H1 (cell line): ENCODE measurements at regions not wholly inside any gene's neighbourhood (a gene's known extent, or its start where the extent isn't known, plus 50 kb on each side); places are given as distances from the start of the nearest gene placed in this dataset.

Experiments
- CTCF ChIA-PET: fragments of 300-600 bp; sonication (Branson Sonifier 250); formaldehyde crosslinking; loops from one replicate; lab custom pipeline; 2021; ENCODE audit not compliant: partially characterized antibody; lab: Charles Lee
- POLR2A ChIA-PET: fragments of 300-600 bp; sonication (Branson Sonifier 250); formaldehyde crosslinking; loops from one replicate; lab custom pipeline; 2021; ENCODE audit warnings: inconsistent platforms; ENCODE audit not compliant: partially characterized antibody; lab: Charles Lee
- DNase-seq, 2 experiments: peaks; one replicate each; pipeline versions ENCODE4 v3.0.0 to v3.0.0-alpha.2; 2010 to 2022; ENCODE audit warnings: low spot score in 2 of 2, low read depth in 1 of 2, mixed read lengths in 1 of 2
- FAIRE-seq: peaks from 2 replicates; lab custom pipeline; 2011; peaks lifted over from hg19 to GRCh38; lab: Jason Lieb, UNC
- H2AFZ ChIP-seq: 2 replicates; pipeline ENCODE4 v1.8.1; 2012; ENCODE audit warnings: low read length, inconsistent platforms
- H2AK5ac ChIP-seq: 2 replicates; pipeline ENCODE4 v1.6.1; 2013; ENCODE audit warnings: low read depth, low read length
- H2BK120ac ChIP-seq: replicated peaks from 2 replicates; pipeline ENCODE3; 2013; ENCODE audit warnings: low read depth, low read length, inconsistent platforms
- H2BK12ac ChIP-seq: 2 replicates; pipeline ENCODE4 v1.6.1; 2013; ENCODE audit warnings: low read depth, low read length
- H2BK15ac ChIP-seq: 2 replicates; pipeline ENCODE4 v1.6.1; 2013; ENCODE audit warnings: low read length
- H2BK20ac ChIP-seq: 2 replicates; pipeline ENCODE4 v1.6.1; 2013; ENCODE audit warnings: low read length
- H2BK5ac ChIP-seq: 2 replicates; pipeline ENCODE4 v1.6.1; 2013; ENCODE audit warnings: low read depth, low read length
- H3K14ac ChIP-seq: 2 replicates; pipeline ENCODE4 v1.6.1; 2013; ENCODE audit warnings: inconsistent platforms; ENCODE audit not compliant: insufficient read length
- H3K18ac ChIP-seq: 2 replicates; pipeline ENCODE4 v1.6.1; 2013; ENCODE audit warnings: low read length; ENCODE audit errors: extremely low read depth
- H3K23ac ChIP-seq: 2 replicates; pipeline ENCODE4 v1.6.1; 2013; ENCODE audit warnings: inconsistent platforms; ENCODE audit not compliant: insufficient read length
- H3K23me2 ChIP-seq: 2 replicates; pipeline ENCODE4 v1.6.1; 2013; ENCODE audit warnings: low read depth, low read length
- H3K27ac ChIP-seq: 2 replicates; pipeline ENCODE4 v1.6.1; 2011; ENCODE audit warnings: low read depth, low read length, inconsistent platforms
- H3K27me3 ChIP-seq, 4 experiments: replicated peaks in 1 of 4; 1 replicate in 1 of 4; 2 replicates in 3 of 4; pipeline versions ENCODE4 v1.6.1 to v1.8.1; 2011 to 2013; ENCODE audit warnings: low read length in 3 of 4, mild to moderate bottlenecking in 3 of 4, inconsistent platforms in 2 of 4, mixed read lengths in 2 of 4, moderate library complexity in 1 of 4; ENCODE audit not compliant: control insufficient read depth in 3 of 4, insufficient read depth in 3 of 4; ENCODE audit errors: extremely low read depth in 1 of 4
- H3K36me3 ChIP-seq, 4 experiments: 2 replicates each; pipeline versions ENCODE4 v1.6.1 to v1.8.1; 2011 to 2013; ENCODE audit warnings: mild to moderate bottlenecking in 4 of 4, low read length in 3 of 4, moderate library complexity in 2 of 4, control low read depth in 1 of 4, inconsistent platforms in 1 of 4; ENCODE audit not compliant: insufficient read depth in 4 of 4, control insufficient read depth in 2 of 4
- H3K4ac ChIP-seq: replicated peaks from 2 replicates; pipeline ENCODE3; 2013; ENCODE audit warnings: low read length, low read depth, mixed read lengths, inconsistent platforms; ENCODE audit not compliant: insufficient read length
- H3K4me1 ChIP-seq, 4 experiments: replicated peaks in 1 of 4; 1 replicate in 1 of 4; 2 replicates in 3 of 4; pipeline versions ENCODE4 v1.6.1 to v1.8.1; 2011 to 2013; ENCODE audit warnings: low read length in 3 of 4, inconsistent platforms in 2 of 4, mixed read lengths in 1 of 4; ENCODE audit not compliant: insufficient read depth in 4 of 4, control insufficient read depth in 3 of 4
- H3K4me2 ChIP-seq, 2 experiments: 2 replicates each; pipeline versions ENCODE4 v1.6.1 to v1.8.1; 2011 to 2013; ENCODE audit warnings: low read depth in 2 of 2, low read length in 2 of 2, control low read depth in 1 of 2, inconsistent platforms in 1 of 2, mild to moderate bottlenecking in 1 of 2; ENCODE audit not compliant: insufficient read depth in 1 of 2
- H3K4me3 ChIP-seq, 4 experiments: fragments of 200-600, 300-600 bp in 1 of 4; sonication (generic), shearing (Covaris generic), sonication (Bioruptor Twin) in 1 of 4; 2 replicates each; pipeline versions ENCODE4 v1.5.1 to v1.8.1; 2011 to 2016; ENCODE audit warnings: low read length in 4 of 4, low read depth in 3 of 4, control low read depth in 2 of 4, inconsistent platforms in 2 of 4, mild to moderate bottlenecking in 2 of 4, mixed read lengths in 1 of 4, moderate library complexity in 1 of 4; ENCODE audit not compliant: insufficient read depth in 2 of 4; ENCODE audit errors: extremely low read depth in 1 of 4
- H3K56ac ChIP-seq: replicated peaks from 2 replicates; pipeline ENCODE3; 2013; ENCODE audit warnings: low read depth, mild to moderate bottlenecking, mixed read lengths, low read length, inconsistent platforms; ENCODE audit not compliant: insufficient read length
- H3K79me1 ChIP-seq: 2 replicates; pipeline ENCODE4 v1.6.1; 2013; ENCODE audit warnings: low read depth, low read length, control low read depth
- H3K79me2 ChIP-seq, 2 experiments: 2 replicates each; pipeline versions ENCODE4 v1.6.1 to v1.8.1; 2012 to 2013; ENCODE audit warnings: low read length in 2 of 2, mild to moderate bottlenecking in 2 of 2, inconsistent platforms in 1 of 2; ENCODE audit not compliant: insufficient read depth in 2 of 2, control insufficient read depth in 1 of 2
- H3K9ac ChIP-seq, 4 experiments: replicated peaks in 1 of 4; 1 replicate in 1 of 4; 2 replicates in 3 of 4; pipeline versions ENCODE4 v1.6.1 to v1.8.1; 2011 to 2013; ENCODE audit warnings: low read depth in 3 of 4, low read length in 3 of 4, control low read depth in 2 of 4, mild to moderate bottlenecking in 2 of 4, moderate library complexity in 2 of 4, inconsistent platforms in 1 of 4; ENCODE audit errors: extremely low read depth in 1 of 4
- H3K9me3 ChIP-seq, 2 experiments: 2 replicates each; pipeline versions ENCODE4 v1.6.1 to v1.8.1; 2012 to 2013; ENCODE audit warnings: mild to moderate bottlenecking in 2 of 2, moderate library complexity in 2 of 2, control low read depth in 1 of 2, inconsistent platforms in 1 of 2, low read depth in 1 of 2, low read length in 1 of 2, mixed read lengths in 1 of 2; ENCODE audit not compliant: insufficient read depth in 2 of 2
- H4K20me1 ChIP-seq, 2 experiments: replicated peaks in 1 of 2; 2 replicates each; pipeline versions ENCODE3 to v1.8.1; 2011 to 2013; ENCODE audit warnings: inconsistent platforms in 2 of 2, low read length in 2 of 2, mild to moderate bottlenecking in 1 of 2; ENCODE audit not compliant: insufficient read depth in 2 of 2, control insufficient read depth in 1 of 2
- H4K5ac ChIP-seq: 2 replicates; pipeline ENCODE4 v1.6.1; 2013; ENCODE audit warnings: low read length, low read depth, mixed read lengths, inconsistent platforms; ENCODE audit not compliant: insufficient read length
- H4K8ac ChIP-seq: 2 replicates; pipeline ENCODE4 v1.8.0; 2013; ENCODE audit warnings: mild to moderate bottlenecking, moderate library complexity, low read length, inconsistent platforms; ENCODE audit not compliant: insufficient read depth; ENCODE audit errors: extremely low read depth
- H4K91ac ChIP-seq: replicated peaks from 2 replicates; pipeline ENCODE3; 2013; ENCODE audit warnings: low read length, mixed read lengths, inconsistent platforms; ENCODE audit not compliant: insufficient read length
- ASH2L ChIP-seq: fragments of 200-600, 300-600 bp; sonication (generic); IDR thresholded peaks from one replicate; pipeline ENCODE4 v1.7.1; 2017; ENCODE audit warnings: low read length
- CBX8 ChIP-seq: fragments of 300-800, 300-1000 bp; sonication (generic); IDR thresholded peaks from 2 replicates; pipeline ENCODE4 v1.7.1; 2016; ENCODE audit warnings: low read depth, low read length, borderline replicate concordance
- CEBPB ChIP-seq: IDR thresholded peaks from 2 replicates; pipeline ENCODE4 v1.6.1; 2012; ENCODE audit warnings: low read depth, low read length
- SIX5 ChIP-seq: IDR thresholded peaks from 2 replicates; pipeline ENCODE4 v1.6.1; 2011; ENCODE audit warnings: mild to moderate bottlenecking, low read depth, low read length
- TAF1 ChIP-seq: IDR thresholded peaks from 2 replicates; pipeline ENCODE4 v1.6.1; 2011; ENCODE audit warnings: mild to moderate bottlenecking, low read depth, low read length
- WGBS, 2 experiments: shearing (Covaris generic) in 1 of 2; methylation state at CpG; one replicate each; pipeline versions ENCODE4 v1.1.6 to v1.1.7; 2013 to 2015; ENCODE audit warnings: low lambda C conversion rate in 2 of 2, mixed read lengths in 2 of 2, inconsistent platforms in 1 of 2, low coverage in 1 of 2, missing lambda C conversion rate in 1 of 2; ENCODE audit not compliant: insufficient replicate concordance in 2 of 2, insufficient coverage in 1 of 2, insufficient read length in 1 of 2; ENCODE audit errors: extremely low coverage in 1 of 2, missing lambda C conversion rate in 1 of 2; 5-methylcytosine and 5-hydroxymethylcytosine counted together

DNA sequence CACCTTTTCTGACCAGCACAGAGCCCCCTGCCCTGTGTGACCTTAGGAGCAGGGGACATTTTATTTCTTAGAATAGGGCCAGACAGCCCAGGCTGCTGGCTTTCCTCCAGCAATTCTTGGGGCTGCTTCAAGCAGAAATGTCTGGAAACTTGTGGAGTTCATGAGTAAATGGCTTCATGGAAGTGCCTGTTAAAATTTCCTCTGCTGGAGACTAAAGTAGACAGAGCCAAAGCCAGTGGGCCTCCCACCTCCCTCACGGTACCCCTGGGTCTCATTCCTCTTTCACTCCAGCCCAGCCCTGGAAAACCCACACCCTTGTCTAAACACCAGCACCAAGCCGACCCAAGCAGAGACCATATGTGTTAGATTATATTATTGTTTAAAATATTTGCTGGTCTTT is 505.5 kb upstream of the ZMIZ1 start:
- no peak overlapping the region for H2BK120ac ChIP-seq
- H3K9ac ChIP-seq = no peak overlapping the region
- H3K23ac ChIP-seq = no peak overlapping the region
- H3K36me3 ChIP-seq = no peaks in the 10 kb centered on the region
- no peak overlapping the region for H3K4ac ChIP-seq
- no peak overlapping the region for H4K8ac ChIP-seq
- H3K56ac ChIP-seq = no peak overlapping the region
- H3K4me1 ChIP-seq = peaks cover 0 to 8% (median 4%) of the 10 kb centered on the region in 4 experiments; a peak in 4 of 7 replicates
- no peaks in the 10 kb centered on the region for H4K20me1 ChIP-seq
- no peak overlapping the region for H4K91ac ChIP-seq
- 0 out of 7 replicates have a peak, but pooled peaks cover 0 to 2% (median 0%) of the 10 kb centered on the region in 4 experiments for H3K27me3 ChIP-seq
- H2BK5ac ChIP-seq = no peak overlapping the region
- no peaks in the 10 kb centered on the region for H3K23me2 ChIP-seq
- no peak overlapping the region for H4K5ac ChIP-seq
- H3K18ac ChIP-seq = no peak overlapping the region
- H3K9me3 ChIP-seq = no peaks in the 10 kb centered on the region
- no peaks in the 10 kb centered on the region for H3K79me2 ChIP-seq
- FAIRE-seq = no peak
- no peak overlapping the region for H2BK15ac ChIP-seq
- H2AFZ ChIP-seq = no peak overlapping the region
- DNase-seq = no peak
- H2BK12ac ChIP-seq = no peak overlapping the region
- no peak overlapping the region for H3K4me3 ChIP-seq
- no peak overlapping the region for H2BK20ac ChIP-seq
- no peak overlapping the region for H2AK5ac ChIP-seq
- CTCF ChIA-PET = interaction anchor here (0.9 kb wide), 1 partner anchor 42 kb away, joined by 3 read pairs; no protein-coding TSS in a partner anchor
- H3K4me2 ChIP-seq = no peak overlapping the region
- WGBS, 2 experiments = 90% methylated on average over 2 of the region's 2 CpGs; no CpG with 5 or more reads in 1 of the 2 experiments
- POLR2A ChIA-PET = no interaction called here
- no peak overlapping the region for H3K14ac ChIP-seq
- no peak overlapping the region for H3K27ac ChIP-seq
- TF ChIP-seq CBX8 = no peak
- TF ChIP-seq CEBPB = no peak
- no peak for TF ChIP-seq SIX5
- TF ChIP-seq TAF1 = no peak
- TF ChIP-seq ASH2L = no peak
- H3K79me1 ChIP-seq = no peaks in the 10 kb centered on the region
